ENCODE measurements at regions not wholly inside any gene's neighbourhood (a gene's known extent, or its start where the extent isn't known, plus 50 kb on each side); places are given as distances from the start of the nearest gene placed in this dataset.

DNA sequence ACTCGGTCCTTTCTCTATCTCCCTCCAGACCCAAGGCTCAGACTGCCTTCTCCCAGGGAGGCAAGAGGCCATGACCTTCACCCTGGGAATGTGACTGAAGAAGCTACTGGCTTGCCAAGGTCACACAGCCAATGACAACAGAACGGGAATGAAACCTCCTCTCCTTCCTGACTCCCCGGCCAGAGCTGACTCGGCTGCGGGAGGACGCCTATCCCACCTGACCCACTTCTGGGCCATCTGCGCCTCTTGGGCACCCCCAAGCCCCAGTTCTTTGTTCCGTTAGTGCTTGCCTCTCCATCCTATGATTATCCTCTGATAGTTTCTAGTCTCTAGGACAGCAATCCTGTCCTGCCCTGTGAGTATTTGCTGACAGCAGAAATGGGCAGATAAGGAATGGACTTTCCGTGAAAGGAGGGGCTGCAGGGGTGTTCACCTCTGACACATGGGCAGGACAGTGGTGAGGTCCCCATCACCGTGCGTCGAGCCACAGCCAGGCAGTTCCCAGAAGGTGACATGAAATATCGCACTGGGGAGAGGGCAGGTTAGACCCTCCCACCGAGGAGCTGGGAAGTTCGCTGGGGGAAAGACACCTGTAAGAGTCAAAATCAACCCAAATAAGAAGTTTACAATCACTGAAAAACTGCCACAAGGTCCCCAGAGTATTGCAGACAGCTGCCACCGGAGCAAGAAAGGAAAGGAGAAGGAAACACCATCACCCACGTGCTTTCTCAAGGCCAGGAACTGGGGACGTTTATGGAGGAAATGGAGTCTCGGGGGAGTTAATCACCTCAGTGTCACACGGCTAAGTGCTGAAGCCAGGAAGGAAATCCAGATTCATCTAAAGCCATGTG lies 63.0 kb downstream of the INSIG1 start:
- DNase-seq, result no peak

DNA sequence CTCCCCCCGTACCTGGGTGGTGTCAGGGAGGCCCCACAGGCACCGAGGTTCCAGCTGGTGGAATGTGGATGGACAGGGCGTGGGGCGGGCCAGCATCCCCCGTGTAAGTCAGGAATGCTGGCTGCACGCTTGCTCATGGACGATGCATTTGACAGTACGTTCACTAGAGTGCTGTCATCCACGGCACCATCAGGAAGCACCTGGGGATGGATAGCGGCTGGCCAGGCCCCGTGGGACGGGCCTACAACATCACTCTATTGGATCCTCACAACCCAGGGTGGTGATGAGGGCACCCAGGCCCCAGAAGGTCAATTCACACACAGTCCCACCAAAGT lies 63.6 kb downstream of the INSIG1 start:
- no peak for DNase-seq

DNA sequence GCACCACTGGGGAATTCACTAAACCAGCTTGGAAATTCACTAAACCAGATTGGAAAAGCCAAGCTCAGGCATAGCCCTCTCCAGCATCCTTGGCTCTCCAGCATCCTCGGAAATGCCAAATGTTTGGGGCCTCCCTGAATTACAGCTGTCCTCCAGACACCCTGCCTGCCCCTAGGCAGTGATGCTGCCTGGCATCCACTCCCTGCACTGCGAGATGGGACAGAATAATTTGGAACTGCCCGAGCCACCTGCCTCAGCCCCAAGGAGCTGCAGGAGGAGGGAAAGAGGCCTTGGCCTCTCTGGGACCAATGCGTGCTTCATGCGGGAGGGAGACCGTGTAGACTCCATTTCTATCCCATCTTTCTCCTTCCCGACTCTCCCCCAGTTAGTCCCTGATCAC lies 64.3 kb downstream of the INSIG1 start:
- no peak for DNase-seq

GRCh38 chr7:155362380-155363145 lies 64.9 kb downstream of the INSIG1 start:
- no peak for DNase-seq

DNA sequence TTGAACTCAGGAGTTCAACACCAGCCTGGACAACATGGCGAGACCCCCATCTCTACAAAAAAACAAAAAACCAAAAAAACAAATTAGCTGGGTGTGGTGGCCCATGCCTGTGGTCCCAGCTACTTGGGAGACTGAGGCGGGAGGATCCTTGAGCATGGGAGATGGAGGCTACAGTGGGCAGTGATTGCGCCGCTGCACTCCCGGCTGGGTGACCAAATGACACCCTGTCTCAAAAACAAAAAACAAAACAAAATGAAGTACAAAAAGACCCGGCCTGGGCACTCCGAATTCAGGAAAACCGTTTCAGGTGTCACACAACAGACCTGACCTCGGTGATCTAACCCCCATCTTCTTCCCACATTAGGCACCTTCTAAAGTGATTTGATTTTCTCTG lies 65.5 kb downstream of the INSIG1 start:
- DNase-seq, result no peak

GRCh38 chr7:155363852-155364600 lies 66.3 kb downstream of the INSIG1 start:
- DNase-seq, result no peak

- no peak for DNase-seq
These were observed 67.6 kb downstream of the INSIG1 start for GRCh38 chr7:155365146-155365874.

DNA sequence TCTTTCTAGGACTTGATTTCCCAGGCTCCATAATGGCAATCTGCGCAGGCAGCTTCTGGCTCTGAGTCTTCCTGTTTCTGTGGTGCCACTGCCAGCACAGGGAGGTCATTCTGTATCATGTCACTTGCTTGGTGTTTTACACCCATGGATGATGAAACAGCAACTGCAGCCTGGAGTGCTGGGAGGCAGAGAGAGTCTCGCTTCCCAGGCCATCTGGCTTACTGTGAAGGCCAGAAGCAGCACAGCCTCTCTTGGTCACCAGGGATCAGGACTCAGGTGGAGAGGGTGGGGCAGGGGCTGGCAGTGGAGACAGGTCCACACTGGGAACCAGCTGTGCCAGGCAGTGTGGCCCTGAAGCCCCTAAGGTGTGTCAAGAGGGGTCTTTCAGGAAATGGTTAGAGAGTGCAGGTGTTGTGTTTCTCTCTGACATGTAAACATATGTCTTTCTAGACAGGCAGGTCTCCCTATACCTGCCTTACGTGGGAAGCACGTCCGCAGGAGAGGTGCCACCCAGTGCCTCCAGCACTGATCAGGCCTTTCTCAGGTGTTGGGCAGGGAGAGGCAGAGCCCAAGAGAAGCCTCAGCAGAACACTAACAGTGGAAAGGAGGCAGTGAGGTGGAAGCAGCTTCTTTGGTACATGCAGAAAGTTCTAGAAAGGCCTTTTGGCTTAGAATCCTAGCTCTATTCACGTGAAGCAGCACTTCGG lies 71.4 kb downstream of the INSIG1 start:
- DNase-seq, result no peak

- no peak for DNase-seq
These were observed 72.1 kb downstream of the INSIG1 start for GRCh38 chr7:155369766-155370165.

DNA sequence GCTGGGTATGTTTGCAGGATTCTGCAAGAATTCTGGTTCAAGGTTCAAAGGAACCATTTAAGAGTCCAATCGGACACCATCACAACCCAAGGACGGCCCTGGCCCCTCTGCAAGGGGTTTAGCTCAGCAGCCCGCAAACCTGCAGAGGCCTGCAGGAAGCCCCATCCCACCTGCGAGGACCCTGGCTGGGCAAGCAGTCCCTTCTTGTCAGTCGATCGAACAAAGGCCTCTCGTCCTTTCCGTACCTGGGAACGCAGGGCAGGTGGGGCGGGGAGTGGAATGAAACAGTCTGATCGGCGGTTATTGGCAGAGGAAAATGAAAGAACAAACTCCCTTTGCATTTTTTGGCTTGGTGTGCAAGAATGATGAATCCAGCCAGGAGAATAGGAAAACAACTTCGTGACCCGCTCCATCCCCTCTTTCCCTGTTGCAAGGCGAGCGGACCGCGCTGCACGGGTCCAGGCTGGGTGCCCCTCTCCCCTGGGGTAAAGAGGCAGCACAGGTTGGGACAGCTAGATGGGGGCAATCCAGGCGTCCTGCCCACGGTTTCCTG lies 73.7 kb downstream of the INSIG1 start:
- DNase-seq, result no peak

DNA sequence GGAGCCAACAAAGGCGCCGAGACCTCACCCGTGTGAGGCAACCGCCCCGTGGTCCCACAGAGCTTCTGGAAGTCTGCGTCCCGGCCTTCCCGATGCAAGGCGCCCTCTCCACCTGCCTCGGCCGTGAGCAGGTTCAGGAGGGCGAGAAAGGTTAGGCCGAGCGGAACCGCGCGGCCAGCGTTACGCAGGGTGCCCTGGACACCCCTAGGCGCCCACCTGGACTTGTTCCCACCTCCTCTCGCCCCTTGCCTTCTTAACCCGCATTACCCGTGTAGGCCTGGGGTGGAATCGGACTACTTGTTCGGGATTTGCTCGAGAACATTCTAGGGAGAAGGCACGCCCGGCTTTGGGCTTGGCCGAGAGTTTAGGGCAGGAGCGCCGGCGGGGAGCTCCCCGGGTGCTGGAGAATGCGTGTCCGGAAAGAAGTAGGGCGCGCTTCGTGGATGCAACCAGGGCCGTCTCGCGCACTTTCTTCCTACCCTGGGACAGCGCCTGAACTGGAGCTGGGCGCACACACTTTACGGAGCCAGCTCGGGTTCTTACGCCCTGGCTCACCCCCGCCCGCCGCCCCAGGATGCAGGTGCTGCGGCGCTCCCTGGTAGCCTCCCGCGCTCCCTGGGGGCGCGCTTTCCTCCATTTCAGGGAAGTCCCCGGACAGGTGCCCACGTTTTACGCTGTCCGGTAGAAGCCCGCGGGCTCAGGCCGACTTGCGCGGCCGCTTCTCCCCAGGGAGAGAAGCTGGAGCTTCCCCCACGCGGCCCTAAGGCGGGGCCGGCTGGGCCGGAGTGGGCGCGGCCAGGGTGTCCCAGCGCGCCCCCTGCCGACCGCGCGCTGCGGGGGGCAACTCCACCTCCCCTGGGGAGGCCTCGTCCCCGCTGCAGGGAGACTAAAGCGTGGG lies 74.5 kb downstream of the INSIG1 start:
- no peak for DNase-seq

DNA sequence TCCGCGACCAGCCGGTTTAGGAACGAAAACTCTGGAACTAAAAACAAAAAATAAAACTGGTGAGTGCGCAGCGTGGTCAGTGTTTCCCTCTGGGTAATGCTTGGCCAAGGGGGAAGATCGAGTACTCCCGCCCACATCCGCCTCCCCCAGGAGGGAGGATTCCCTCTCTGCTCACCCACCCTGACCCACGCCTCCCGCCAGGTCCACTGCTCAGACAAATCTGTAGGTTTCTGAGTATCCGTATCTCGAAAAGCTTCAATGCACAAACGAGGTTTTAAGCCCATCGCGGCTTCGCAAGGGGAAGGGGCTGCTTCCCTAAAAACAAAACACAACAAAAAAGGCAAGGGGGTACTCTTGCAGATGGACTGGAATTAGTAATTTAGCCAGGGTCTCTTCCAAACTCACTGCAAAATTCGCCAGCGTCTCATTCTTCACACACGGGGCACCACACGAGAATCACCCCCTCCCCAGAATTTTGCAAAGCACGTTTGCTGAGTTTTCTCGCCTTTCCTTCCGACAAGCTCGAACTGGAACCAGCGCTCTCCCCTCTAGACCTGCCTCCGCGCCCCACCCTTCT lies 75.2 kb downstream of the INSIG1 start:
- DNase-seq, result no peak

DNA sequence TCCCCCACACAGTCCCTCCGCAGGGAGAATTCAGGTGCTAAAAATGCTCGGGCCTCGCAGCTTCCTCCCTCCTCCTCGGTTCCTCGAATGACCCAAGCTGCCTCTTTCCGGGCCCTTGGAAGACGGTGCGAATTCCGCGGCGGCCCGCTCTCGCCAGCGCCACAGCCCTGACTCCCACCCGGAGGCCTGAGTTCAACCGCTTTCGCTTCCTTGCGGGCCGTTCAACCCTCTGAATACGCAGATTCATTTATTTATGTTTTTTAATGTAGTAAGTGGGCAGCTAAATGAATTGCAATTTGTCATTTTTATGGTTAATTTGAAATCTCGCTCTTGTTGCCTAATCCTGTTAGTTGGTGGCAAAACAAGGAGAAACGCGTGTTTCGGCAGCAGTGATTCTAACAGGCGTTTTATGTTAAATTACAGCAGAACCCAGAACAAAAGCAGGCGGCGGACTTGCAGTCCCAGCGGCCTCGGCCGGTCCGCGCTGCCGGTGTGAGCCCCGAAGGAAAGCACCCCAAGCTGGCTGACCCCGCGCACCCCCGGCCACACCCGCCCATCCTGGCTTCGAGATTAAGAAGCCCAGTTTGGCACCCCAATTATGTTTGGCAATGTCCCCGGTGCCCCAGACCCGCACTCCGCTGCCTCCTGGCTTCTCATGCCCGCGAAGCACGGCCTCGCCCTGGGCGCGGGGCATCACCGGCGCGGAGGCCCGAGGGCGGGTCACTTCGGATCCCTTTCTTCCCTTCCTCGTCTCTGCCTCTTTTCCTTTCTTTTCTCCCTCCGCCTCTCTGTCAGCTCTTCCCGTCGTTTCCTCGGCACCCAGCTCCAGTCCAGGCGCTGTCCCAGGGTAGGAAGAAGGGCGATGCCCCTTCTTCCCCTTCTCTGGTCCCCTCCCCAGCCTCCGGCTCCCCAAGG lies 75.9 kb downstream of the INSIG1 start:
- no peak for DNase-seq

DNA sequence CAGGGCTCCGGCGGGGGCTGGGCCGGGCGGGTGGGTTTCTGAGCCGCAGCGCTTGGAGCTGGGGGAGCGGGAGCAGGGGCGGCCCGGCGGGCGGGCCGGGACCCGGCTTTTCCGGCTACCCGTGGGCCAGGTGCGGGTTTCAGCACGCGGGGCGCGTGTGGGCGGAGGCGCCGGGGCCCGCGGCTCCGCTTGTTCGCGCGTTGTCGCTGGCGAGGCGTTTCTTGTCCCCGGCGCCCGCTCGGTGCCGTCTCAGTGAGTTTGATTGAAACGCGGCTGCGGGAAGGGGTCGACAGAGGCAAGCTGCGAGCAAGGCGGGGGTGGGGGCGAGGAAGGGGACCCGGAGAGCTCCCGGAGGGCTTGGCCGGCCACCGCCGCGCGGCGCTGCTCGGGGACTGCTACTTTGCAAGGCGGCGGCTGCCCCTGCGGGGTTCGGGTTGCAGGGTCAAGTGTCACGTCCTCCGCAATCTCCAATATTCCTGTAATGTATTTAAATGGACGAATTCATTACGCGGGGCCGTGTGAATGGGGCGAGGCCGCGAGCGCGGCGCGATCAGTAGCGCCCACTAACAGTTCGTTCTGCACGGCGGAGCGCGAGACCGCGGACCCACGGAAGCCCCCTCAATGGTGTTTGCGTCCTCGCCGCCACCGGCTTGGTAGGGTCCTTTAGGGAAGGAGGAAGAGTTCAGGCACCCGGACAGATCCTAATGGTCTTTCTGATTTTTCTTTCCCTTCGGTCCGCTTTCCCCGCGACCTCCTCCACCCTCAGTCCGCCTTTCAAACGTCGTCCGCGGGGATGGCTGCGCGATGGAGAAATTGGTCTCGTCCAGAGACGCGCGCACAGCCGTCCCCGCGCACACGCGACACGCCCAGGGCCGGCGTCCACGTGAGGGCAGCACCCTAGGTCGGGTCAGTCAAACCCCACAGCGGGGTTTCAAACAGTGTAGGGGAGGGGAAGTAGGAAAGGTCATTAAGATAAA lies 76.9 kb downstream of the INSIG1 start:
- no peak for DNase-seq

GRCh38 chr7:155375337-155376277 lies 77.9 kb downstream of the INSIG1 start:
- DNase-seq, result no peak

DNA sequence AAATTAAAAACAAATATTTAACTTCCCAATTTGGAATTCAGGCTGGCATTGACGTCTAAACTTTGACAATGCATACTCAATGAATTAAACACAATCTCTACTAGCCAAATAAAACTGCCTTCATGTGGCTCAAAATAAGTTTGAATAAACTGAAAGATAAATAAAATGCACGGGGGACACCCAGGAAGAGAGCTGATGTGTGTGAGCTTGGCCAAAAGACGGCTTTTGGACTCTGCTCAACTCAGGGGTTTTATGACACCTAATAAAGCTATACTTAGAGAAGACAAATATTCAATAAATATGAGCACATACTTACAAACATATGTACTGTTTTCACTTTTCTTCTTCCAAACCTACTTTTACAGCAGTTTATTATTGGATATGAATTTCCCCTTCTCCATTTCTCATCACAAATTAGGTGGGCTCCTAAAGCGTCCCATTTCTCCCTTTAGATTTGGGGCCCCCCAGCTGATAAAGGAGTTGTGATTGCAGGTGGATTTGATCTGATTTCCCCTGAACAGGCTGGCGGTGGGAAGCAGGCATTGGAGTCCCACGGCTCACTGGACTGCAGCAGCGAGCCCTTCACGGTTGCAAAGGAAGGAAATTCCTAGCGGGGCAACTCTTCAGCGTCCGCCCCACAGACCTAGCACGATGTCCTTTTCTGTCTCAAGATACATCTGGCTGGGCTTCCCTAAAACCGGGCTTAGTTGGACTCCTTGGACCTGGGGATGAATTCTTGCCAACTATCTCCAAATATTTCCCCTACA lies 79.6 kb downstream of the INSIG1 start:
- DNase-seq, result no peak

Measured in DMS153 (cell line).